ENCODE measurements at regions not wholly inside any gene's neighbourhood (a gene's known extent, or its start where the extent isn't known, plus 50 kb on each side); places are given as distances from the start of the nearest gene placed in this dataset.
"Not testable (repeated sequence)": the region's sequence is repeated elsewhere in the genome, so short reads cannot be mapped to it uniquely, and the experiment has no call there.

- Histone ChIP-seq H3K9me3 (no peaks in the 10 kb centered on the region), H3K36me3 (no peaks in the 10 kb centered on the region), H3K4me3 (no peak overlapping the region), H3K27me3 (no peaks in the 10 kb centered on the region), H3K27ac (no peak overlapping the region), H3K4me1 (peaks cover 0 to 15% (median 3%) of the 10 kb centered on the region in 4 donors)
- no peak for DNase-seq
- intact Hi-C loops (cut with DNase I) = no loop called here
- WGBS, 2 donors = 59 to 82% methylated on average over 1 of the region's 1 CpG
- TF ChIP-seq POLR2A (IDR thresholded peaks at IDR 0.05) (no peak), CTCF (IDR thresholded peaks at IDR 0.05) (no peak), EP300 (IDR thresholded peaks at IDR 0.05) (no peak), POLR2AphosphoS5 (IDR thresholded peaks at IDR 0.05) (no peak)
Measured at GRCh38 chr7:113622796-113623195, 296.0 kb downstream of the PPP1R3A start.

- H3K27me3 ChIP-seq = no peaks in the 10 kb centered on the region
- no peak overlapping the region for H3K4me3 ChIP-seq
- no peaks in the 10 kb centered on the region for H3K36me3 ChIP-seq
- DNase-seq = no peak
- H3K4me1 ChIP-seq = peaks cover 0 to 5% (median 1%) of the 10 kb centered on the region in 4 donors
- no peaks in the 10 kb centered on the region for H3K9me3 ChIP-seq
- H3K27ac ChIP-seq = no peak overlapping the region
- TF ChIP-seq POLR2AphosphoS5 (IDR thresholded peaks at IDR 0.05) = no peak
- TF ChIP-seq EP300 (IDR thresholded peaks at IDR 0.05) = no peak
- no peak for TF ChIP-seq CTCF (IDR thresholded peaks at IDR 0.05)
- TF ChIP-seq POLR2A (IDR thresholded peaks at IDR 0.05) = no peak
- WGBS, 2 donors = 60 to 74% methylated on average over 2 of the region's 2 CpGs
- intact Hi-C loops (cut with DNase I) = no loop called here
Measured at GRCh38 chr7:113610572-113610971, 308.2 kb downstream of the PPP1R3A start.

- no peaks in the 10 kb centered on the region for H3K36me3 ChIP-seq
- intact Hi-C loops (cut with DNase I) = no loop called here
- H3K9me3 ChIP-seq = no peaks in the 10 kb centered on the region
- H3K27ac ChIP-seq = no peak overlapping the region
- no peak overlapping the region for H3K4me3 ChIP-seq
- no peaks in the 10 kb centered on the region for H3K4me1 ChIP-seq
- H3K27me3 ChIP-seq = no peaks in the 10 kb centered on the region
- no peak for DNase-seq
- 48 to 56% methylated on average over 1 of the region's 1 CpG for WGBS, 2 donors
- TF ChIP-seq POLR2A (IDR thresholded peaks at IDR 0.05) = no peak
- no peak for TF ChIP-seq POLR2AphosphoS5 (IDR thresholded peaks at IDR 0.05)
- TF ChIP-seq EP300 (IDR thresholded peaks at IDR 0.05) = no peak
- no peak for TF ChIP-seq CTCF (IDR thresholded peaks at IDR 0.05)
Measured at GRCh38 chr7:113608782-113609181, 310.0 kb downstream of the PPP1R3A start.

- 76 to 77% methylated on average over 3 of the region's 3 CpGs for WGBS, 2 donors
- no peaks in the 10 kb centered on the region for H3K4me1 ChIP-seq
- DNase-seq = no peak
- no peaks in the 10 kb centered on the region for H3K36me3 ChIP-seq
- H3K27ac ChIP-seq = no peak overlapping the region
- H3K27me3 ChIP-seq = no peaks in the 10 kb centered on the region
- H3K4me3 ChIP-seq = no peak overlapping the region
- TF ChIP-seq EP300 (IDR thresholded peaks at IDR 0.05) (no peak), CTCF (IDR thresholded peaks at IDR 0.05) (no peak), POLR2A (IDR thresholded peaks at IDR 0.05) (no peak), POLR2AphosphoS5 (IDR thresholded peaks at IDR 0.05) (no peak)
- no peaks in the 10 kb centered on the region for H3K9me3 ChIP-seq
- intact Hi-C loops (cut with DNase I) = no loop called here
Measured at GRCh38 chr7:113606325-113606724, 312.5 kb downstream of the PPP1R3A start.

GRCh38 chr7:113600428-113600827, 318.4 kb downstream of the PPP1R3A start:
- H3K9me3 ChIP-seq; H3K4me1 ChIP-seq; H3K4me3 ChIP-seq; H3K36me3 ChIP-seq; H3K27ac ChIP-seq; intact Hi-C loops (cut with DNase I); H3K27me3 ChIP-seq; DNase-seq: not testable (repeated sequence)
- 54 to 74% methylated on average over 2 of the region's 2 CpGs for WGBS, 2 donors

GRCh38 chr7:113593455-113593854, 325.4 kb downstream of the PPP1R3A start:
- H3K36me3 ChIP-seq; H3K4me3 ChIP-seq; H3K9me3 ChIP-seq; DNase-seq; H3K27ac ChIP-seq; intact Hi-C loops (cut with DNase I); H3K27me3 ChIP-seq; H3K4me1 ChIP-seq: not testable (repeated sequence)
- WGBS, 2 donors = 89 to 92% methylated on average over 30 of the region's 30 CpGs

GRCh38 chr7:113592924-113593323, 325.9 kb downstream of the PPP1R3A start:
- H3K4me3 ChIP-seq; H3K36me3 ChIP-seq; H3K9me3 ChIP-seq; H3K27ac ChIP-seq; DNase-seq; H3K4me1 ChIP-seq; H3K27me3 ChIP-seq; intact Hi-C loops (cut with DNase I): not testable (repeated sequence)
- WGBS, 2 donors = 89 to 91% methylated on average over 8 of the region's 8 CpGs
